ACC112 (cell line): ENCODE measurements at regions not wholly inside any gene's neighbourhood (a gene's known extent, or its start where the extent isn't known, plus 50 kb on each side); places are given as distances from the start of the nearest gene placed in this dataset.

ENCODE experiments used
- H2AFZ ChIP-seq: fragments of 200-600 bp; sonication (generic); one replicate; pipeline ENCODE4 v1.6.0; 2017; ENCODE audit warnings: antibody characterized with exemption, low read length; ENCODE audit not compliant: unreplicated experiment
- H3K27ac ChIP-seq: fragments of 200-600 bp; sonication (generic); 2 replicates; pipeline ENCODE4 v1.5.1; 2014; ENCODE audit warnings: low read depth, mild to moderate bottlenecking, antibody characterized with exemption, low read length, moderate library complexity
- H3K27me3 ChIP-seq: fragments of 200-600 bp; sonication (generic); 2 replicates; pipeline ENCODE4 v1.6.1; 2014; ENCODE audit warnings: mild to moderate bottlenecking, antibody characterized with exemption, low read length, moderate library complexity, mixed read lengths; ENCODE audit not compliant: insufficient read depth
- H3K36me3 ChIP-seq: fragments of 200-600 bp; sonication (generic); 2 replicates; pipeline ENCODE4 v1.6.1; 2016; ENCODE audit warnings: mild to moderate bottlenecking, antibody characterized with exemption, low read length, moderate library complexity, mixed read lengths; ENCODE audit not compliant: insufficient read depth
- H3K4me1 ChIP-seq: fragments of 200-600 bp; sonication (generic); one replicate; pipeline ENCODE4 v1.6.1; 2016; ENCODE audit warnings: low read length, mixed read lengths; ENCODE audit not compliant: insufficient read depth, unreplicated experiment, control insufficient read depth
- H3K4me3 ChIP-seq: fragments of 200-600 bp; sonication (generic); 2 replicates; pipeline ENCODE4 v1.5.1; 2014; ENCODE audit warnings: mild to moderate bottlenecking, low read depth, low read length
- H3K79me2 ChIP-seq: fragments of 200-600 bp; sonication (generic); one replicate; pipeline ENCODE4 v1.6.0; 2016; ENCODE audit warnings: low read length; ENCODE audit not compliant: control insufficient read depth, unreplicated experiment, insufficient read depth

DNA sequence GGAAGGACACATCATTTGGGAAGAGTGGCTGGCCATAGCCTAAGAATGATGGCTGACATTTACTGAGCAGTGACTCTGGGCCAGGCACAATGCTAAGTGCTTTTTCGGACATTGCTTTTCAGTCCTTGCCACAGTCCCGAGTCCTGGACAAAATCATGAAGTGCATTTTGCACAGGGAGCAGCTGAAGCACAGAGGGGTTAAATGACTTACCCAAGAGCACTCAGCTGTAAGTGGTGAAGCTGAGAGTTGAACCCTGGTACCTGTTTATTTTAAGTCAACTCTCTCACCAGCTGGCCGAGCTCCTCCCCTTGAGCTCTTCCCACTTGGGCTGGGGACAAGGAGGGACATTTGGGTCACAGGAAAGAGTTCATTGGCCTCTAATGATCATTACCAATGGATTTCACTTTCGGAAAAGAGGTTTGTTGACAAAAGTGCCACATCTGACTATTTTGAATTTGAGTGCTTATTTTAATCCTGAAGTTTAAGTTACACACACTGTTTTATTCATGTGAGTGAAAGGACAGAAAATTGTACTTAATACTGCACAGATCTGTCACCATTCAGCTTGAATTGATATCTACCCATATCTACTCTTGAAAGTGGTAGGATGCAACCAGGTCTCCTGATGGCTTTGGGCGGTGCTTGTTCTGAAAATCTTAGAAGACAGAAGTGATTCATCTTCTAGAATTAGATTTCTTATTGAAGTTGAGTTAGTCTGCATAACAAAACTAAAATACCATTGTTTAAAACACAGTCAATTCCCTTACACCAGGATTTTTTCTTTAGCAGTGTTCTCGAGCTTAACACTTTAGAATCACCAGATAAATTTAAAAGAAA lies 368.7 kb upstream of the PROK2 start:
- H3K36me3 ChIP-seq, result no peaks in the 10 kb centered on the region
- no peak overlapping the region for H3K27ac ChIP-seq
- H2AFZ ChIP-seq, result peak overlapping the region; percentile 44
- no peaks in the 10 kb centered on the region for H3K27me3 ChIP-seq
- peaks cover 20% of the 10 kb centered on the region for H3K4me1 ChIP-seq
- peak overlapping the region; percentile 72 for H3K4me3 ChIP-seq
- H3K79me2 ChIP-seq, result no peaks in the 10 kb centered on the region

DNA sequence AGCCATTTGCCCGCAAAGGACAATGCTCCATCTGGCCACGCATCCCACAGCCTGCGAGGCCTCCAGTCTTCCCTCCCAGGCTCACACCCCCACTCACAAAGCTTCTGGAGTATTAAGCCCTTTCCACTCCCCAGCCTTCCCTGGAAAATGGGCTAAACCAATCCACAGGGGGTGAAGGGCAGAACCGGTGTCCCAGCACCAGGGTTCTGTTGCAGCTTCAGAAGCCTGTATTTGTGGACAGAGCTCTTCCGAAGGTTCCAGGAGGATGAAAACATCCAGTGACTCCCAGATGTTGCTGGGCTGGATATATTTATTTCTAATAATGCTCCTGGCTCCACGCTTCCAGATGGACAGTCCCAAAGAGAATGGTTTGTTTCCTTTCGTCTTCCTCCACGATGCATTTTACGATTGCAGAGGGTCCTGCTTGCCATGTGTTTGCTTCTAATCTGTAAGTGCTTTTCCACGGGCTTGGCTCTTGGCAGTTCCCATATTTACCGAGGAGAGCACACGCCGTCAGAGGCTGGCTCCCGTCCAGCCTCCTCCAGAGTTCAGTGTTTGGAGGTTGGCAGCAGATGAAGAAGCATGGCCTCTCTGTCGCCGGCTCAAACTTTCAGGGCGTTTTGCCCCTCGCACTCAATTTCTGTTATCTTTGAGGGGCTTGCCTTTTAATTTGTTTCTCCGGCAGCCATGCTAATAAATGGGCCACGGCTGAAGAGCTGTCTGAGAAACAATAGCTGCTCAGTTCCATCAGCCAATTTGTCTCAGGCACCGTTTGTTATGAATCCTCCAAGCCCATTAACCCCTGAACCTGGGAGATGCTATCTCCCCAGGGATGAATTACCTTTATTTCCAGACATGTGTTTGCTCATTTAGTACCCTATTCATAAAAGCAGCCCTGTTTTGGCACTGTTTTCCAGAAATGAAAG lies 367.9 kb upstream of the PROK2 start:
- peak overlapping the region; percentile 72 for H3K4me3 ChIP-seq

DNA sequence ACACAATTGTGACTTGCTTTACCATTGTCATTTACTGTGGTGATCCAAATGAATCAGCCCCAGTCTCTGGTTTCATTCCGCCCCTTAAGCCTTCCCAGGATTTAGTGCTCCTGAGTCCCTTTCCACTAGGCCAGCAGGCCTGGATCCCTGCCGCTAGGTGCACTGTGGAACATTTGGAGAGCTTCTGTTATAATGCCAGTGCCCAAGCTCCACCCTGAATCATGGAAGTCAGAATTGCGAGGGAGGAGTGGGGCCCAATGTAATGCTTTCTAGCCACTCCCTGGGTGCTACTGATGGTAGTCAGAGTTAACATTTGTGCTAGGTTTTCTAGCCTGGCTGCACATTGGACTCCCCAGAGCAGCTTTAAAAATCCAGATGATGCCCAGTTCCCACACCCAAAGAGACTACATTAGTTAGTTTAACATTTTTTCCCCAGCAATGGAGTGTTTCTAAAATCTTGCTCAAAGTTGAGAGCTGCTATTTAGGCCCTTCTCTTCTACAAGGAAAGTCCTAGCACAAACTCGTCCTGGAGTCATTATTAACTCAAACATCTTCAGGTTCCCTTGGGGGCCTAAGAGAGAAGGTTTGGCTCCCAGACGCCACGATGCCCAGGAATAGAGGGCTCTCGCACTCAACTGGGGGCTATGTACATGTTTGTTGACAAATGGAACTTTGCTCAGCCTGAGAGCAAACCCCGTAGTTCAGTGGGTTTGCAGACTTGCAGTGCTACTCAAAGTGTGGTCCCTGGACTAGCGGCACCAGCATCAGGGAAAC lies 366.7 kb upstream of the PROK2 start:
- H3K27me3 ChIP-seq, result no peaks in the 10 kb centered on the region
- no peak overlapping the region for H2AFZ ChIP-seq
- H3K4me3 ChIP-seq, result no peak overlapping the region
- H3K27ac ChIP-seq, result no peak overlapping the region
- H3K4me1 ChIP-seq, result peaks cover 20% of the 10 kb centered on the region
- no peaks in the 10 kb centered on the region for H3K79me2 ChIP-seq
- no peaks in the 10 kb centered on the region for H3K36me3 ChIP-seq

More for the DNA sequence above, 367.9 kb upstream of the PROK2 start:
- H2AFZ ChIP-seq, result peak overlapping the region; percentile 44
- H3K27me3 ChIP-seq, result no peaks in the 10 kb centered on the region
- H3K36me3 ChIP-seq, result no peaks in the 10 kb centered on the region
- H3K79me2 ChIP-seq, result no peaks in the 10 kb centered on the region
- peak overlapping the region; percentile 8; the same call in 1 of the 2 replicates for H3K27ac ChIP-seq
- H3K4me1 ChIP-seq, result peaks cover 20% of the 10 kb centered on the region

DNA sequence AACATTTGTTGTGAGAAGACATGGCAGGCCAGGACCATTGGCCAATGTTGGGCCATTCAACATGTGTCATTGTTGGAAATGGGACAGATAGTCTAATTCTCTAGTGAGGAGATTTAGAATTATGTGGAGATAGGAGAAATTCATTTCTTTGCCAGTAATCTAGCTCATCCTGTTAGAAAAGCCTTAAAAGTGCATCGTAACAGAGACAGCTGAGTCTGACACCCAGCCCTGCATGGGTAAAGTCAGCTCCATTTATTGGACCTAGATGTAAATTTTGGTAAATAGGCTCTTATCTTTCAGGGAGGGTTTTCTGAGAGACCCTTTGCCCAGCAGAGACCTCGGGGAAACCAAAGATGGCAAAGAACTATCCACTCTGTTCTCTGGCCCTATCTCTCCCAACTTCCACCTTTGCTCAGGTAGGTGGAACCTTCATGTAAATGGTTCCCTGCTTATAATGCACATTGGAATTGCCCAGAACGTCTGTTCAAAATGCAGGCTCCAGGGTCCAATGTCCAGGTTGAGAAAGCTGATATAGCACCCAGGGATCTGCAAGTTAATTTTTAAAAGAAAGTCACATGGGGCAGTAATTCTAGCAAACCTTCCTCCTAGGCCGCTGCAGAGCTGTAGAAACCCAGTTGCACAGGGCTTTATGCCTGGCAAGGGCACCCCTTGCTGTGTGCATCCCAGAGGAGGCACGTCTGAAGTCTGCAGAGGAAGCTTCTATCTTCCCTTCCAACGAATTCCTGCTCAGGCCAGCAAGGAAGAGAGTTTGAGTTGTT lies 365.9 kb upstream of the PROK2 start:
- H3K27me3 ChIP-seq, result no peaks in the 10 kb centered on the region
- H3K4me3 ChIP-seq, result no peak overlapping the region
- H3K4me1 ChIP-seq, result peaks cover 17% of the 10 kb centered on the region
- H2AFZ ChIP-seq, result no peak overlapping the region
- no peaks in the 10 kb centered on the region for H3K79me2 ChIP-seq
- no peaks in the 10 kb centered on the region for H3K36me3 ChIP-seq
- H3K27ac ChIP-seq, result no peak overlapping the region

DNA sequence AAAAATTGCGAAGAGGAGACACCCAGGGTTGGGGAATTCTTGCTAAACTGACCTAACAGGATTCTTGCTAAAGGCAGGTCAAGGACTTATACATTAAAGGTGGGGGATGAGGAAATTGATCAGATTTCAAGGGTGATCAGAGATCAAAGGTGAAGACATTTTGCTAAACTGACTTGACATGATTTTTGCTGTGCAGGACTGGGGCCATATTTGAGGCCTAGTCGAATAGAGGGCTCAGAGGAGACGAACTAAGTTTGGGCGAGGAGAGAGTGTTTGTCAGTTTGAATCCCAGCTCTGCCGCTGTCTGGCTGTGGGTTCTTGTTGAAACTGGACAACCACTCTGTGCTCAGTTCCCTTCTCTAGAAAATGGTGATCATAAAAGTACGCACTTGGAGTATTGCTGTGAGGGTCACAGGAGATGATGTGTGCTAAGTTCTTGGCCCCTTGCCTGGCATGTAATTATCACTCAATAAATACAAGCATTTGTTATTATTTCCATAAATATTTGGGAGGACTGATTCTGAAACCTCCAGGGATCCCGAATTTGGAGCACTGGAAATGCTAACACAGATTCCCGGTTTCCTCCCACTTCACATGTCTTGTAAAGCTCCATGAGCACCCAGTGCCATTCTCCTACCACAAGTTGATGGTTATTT lies 364.8 kb upstream of the PROK2 start:
- Histone ChIP-seq H3K27me3 (no peaks in the 10 kb centered on the region), H3K79me2 (no peaks in the 10 kb centered on the region), H3K4me1 (peaks cover 7% of the 10 kb centered on the region), H3K36me3 (no peaks in the 10 kb centered on the region), H3K27ac (no peak overlapping the region), H2AFZ (no peak overlapping the region), H3K4me3 (no peak overlapping the region)

DNA sequence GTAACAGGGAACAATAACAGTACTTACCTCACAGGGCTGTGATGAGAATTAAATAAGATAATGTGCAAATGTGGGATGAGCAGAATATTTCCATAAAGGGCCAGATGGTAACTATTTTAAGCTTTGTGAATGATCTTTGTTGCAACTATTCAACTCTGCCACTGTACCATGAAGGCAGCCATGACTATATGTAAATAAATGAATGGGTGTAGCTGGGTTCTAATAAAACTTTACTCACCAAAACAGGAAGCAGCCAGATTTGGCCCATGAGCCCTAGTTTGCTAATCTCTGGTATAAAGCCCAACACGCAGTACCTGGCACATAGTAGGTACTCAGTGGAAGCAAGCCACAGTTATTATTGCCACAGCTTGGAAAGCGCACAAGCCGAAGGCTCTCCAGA lies 362.7 kb upstream of the PROK2 start:
- no peaks in the 10 kb centered on the region for H3K4me1 ChIP-seq
- H3K79me2 ChIP-seq, result no peaks in the 10 kb centered on the region
- no peaks in the 10 kb centered on the region for H3K36me3 ChIP-seq
- H2AFZ ChIP-seq, result no peak overlapping the region
- H3K4me3 ChIP-seq, result no peak overlapping the region
- H3K27me3 ChIP-seq, result no peaks in the 10 kb centered on the region
- H3K27ac ChIP-seq, result no peak overlapping the region

DNA sequence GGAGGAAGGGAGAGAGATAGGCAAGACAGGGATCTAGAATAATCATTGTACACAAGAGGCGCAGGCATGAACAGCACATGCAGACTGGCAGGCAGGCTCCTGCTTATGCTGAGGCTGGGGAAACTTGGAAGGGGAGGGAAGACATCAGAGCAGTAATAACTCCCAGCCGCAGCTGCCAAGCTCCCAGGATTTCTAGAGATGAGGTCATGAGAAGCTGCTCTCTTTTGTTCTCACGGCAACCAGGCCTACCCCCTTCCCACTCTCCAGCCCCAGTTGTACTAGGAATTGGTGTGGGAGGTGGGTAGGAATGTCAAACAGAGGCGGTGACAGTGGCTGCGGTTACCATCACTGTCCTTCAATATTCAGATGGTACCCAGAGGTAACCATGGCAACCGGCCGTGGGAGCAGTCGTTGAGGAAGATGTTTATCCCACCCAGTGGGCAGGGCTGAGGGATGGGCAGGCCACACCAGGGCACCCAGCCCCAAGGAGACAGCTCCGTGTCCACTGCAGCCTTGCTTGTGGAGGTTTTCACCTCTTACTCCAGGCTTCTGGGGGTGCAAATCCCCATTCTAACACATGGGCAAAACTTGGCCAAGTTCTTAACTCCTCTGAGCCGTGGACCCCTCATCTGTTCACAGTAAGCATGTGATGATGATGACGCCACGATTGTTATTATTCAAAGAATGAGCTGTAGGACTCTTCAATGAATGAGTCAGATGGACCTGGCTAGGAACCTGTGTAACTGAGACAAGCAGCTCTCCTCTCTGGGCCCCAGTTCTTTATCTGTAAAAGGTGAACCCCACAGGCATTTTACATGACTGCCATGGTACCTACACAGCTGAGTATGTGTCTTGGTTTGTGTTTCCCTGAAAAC lies 360.8 kb upstream of the PROK2 start:
- H3K27ac ChIP-seq, result no peak overlapping the region
- H3K36me3 ChIP-seq, result no peaks in the 10 kb centered on the region

DNA sequence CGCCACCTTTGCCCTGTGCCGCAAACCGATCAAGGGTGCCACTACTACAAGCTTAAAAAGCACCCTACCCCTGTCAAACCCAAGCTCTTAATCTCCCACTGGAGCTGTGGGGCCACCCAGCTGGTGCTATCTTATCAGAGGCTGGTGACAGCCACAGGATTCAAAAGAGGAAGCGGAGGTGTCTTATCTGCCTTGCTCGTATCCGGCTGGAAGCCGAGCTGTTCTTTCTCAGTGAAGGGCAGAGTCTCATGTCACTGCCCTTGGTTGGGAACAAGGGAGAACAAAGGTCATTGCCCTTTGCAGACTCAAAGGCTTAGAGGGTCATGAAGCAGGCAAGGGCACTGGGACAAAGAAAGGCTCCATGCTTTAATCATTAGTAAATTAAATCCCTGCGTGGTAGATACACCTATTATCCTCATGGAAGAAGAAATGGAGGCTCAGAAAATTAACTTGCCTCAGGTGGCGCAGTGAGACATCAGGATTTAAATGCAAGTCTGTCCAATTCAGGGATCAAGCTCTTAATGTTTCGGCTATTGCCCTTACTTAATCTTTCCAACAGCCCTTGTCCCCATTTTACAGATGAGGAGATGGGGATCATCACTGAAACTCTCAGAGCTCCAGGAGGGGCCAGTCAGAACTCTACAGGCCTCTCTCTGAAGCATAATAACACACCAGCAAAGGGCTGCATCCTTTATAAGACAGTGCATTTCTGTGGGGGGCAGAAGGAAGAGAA lies 360.0 kb upstream of the PROK2 start:
- Histone ChIP-seq H3K27me3 (no peaks in the 10 kb centered on the region), H3K27ac (no peak overlapping the region), H3K4me3 (no peak overlapping the region), H3K36me3 (no peaks in the 10 kb centered on the region), H3K79me2 (no peaks in the 10 kb centered on the region), H3K4me1 (no peaks in the 10 kb centered on the region), H2AFZ (no peak overlapping the region)

More for the DNA sequence above, 360.8 kb upstream of the PROK2 start:
- no peaks in the 10 kb centered on the region for H3K27me3 ChIP-seq
- no peak overlapping the region for H3K4me3 ChIP-seq
- H2AFZ ChIP-seq, result no peak overlapping the region
- H3K79me2 ChIP-seq, result no peaks in the 10 kb centered on the region
- H3K4me1 ChIP-seq, result no peaks in the 10 kb centered on the region
